ENCODE measurements at regions not wholly inside any gene's neighbourhood (a gene's known extent, or its start where the extent isn't known, plus 50 kb on each side); places are given as distances from the start of the nearest gene placed in this dataset.

- TF ChIP-seq CTCF (IDR thresholded peaks at IDR 0.05) (no peak), POLR2A (IDR thresholded peaks at IDR 0.05) (no peak)
These were observed 108.3 kb upstream of the KIF2A start for GRCh38 chr5:62197697-62198096.
